PC-3 (cell line): ENCODE measurements at regions not wholly inside any gene's neighbourhood (a gene's known extent, or its start where the extent isn't known, plus 50 kb on each side); places are given as distances from the start of the nearest gene placed in this dataset.

Experiments
- ATAC-seq: fragments of 200-7000 bp; cut with Tn5 transposase; 2 replicates; pipeline ENCODE4 v1.9.1; 2020; ENCODE audit warnings: mild to moderate bottlenecking, moderate library complexity
- BruUV-seq: library from RNA; stranded (reverse); fragments of 400-500 nt; replicated peaks from 2 replicates; lab custom pipeline; 2021; lab: Mats Ljungman, UMichigan
- CTCF ChIA-PET: fragments of 300-600 bp; sonication (Branson Sonifier 250); formaldehyde crosslinking; loops from one replicate; lab custom pipeline; 2022; ENCODE audit warnings: antibody characterized with exemption; lab: Charles Lee
- POLR2A ChIA-PET: fragments of 300-600 bp; sonication (Branson Sonifier 250); formaldehyde crosslinking; loops from one replicate; lab custom pipeline; 2022; ENCODE audit warnings: antibody characterized with exemption; ENCODE audit not compliant: unreplicated experiment; lab: Charles Lee
- DNase-seq: peaks from one replicate; pipeline ENCODE4 v3.0.0-alpha.2; 2015
- H2AFZ ChIP-seq: fragments of 300-600 bp; sonication (generic); 2 replicates; pipeline ENCODE4 v1.6.0; 2016; ENCODE audit warnings: antibody characterized with exemption, low read length
- H3F3A ChIP-seq: fragments of 300-600 bp; sonication (generic); one replicate; pipeline ENCODE4 v1.6.0; 2017; ENCODE audit warnings: antibody characterized with exemption, low read length, control low read depth, mild to moderate bottlenecking; ENCODE audit not compliant: unreplicated experiment
- H3K27ac ChIP-seq: fragments of 300-600 bp; sonication (generic); 2 replicates; pipeline ENCODE4 v1.5.1; 2016; ENCODE audit warnings: mild to moderate bottlenecking, low read length
- H3K27me3 ChIP-seq: fragments of 300-600 bp; sonication (generic); 2 replicates; pipeline ENCODE4 v1.6.1; 2016; ENCODE audit warnings: low read length, mixed read lengths
- H3K36me3 ChIP-seq: fragments of 300-600 bp; sonication (generic); 2 replicates; pipeline ENCODE4 v1.6.1; 2016; ENCODE audit warnings: low read depth, mixed run types, low read length, mixed read lengths
- H3K4me1 ChIP-seq: fragments of 300-600 bp; sonication (generic); 2 replicates; pipeline ENCODE4 v1.5.1; 2016; ENCODE audit warnings: low read length; ENCODE audit not compliant: insufficient read depth
- H3K4me2 ChIP-seq: fragments of 300-600 bp; sonication (generic); 2 replicates; pipeline ENCODE4 v1.6.0; 2016; ENCODE audit warnings: low read length
- H3K4me3 ChIP-seq: fragments of 300-600 bp; sonication (generic); 2 replicates; pipeline ENCODE4 v1.5.1; 2016; ENCODE audit warnings: mild to moderate bottlenecking, low read length, mixed read lengths
- H3K79me2 ChIP-seq: fragments of 300-600 bp; sonication (generic); 2 replicates; pipeline ENCODE4 v1.6.1; 2017; ENCODE audit warnings: low read length, mixed read lengths
- H3K9ac ChIP-seq: fragments of 300-600 bp; sonication (generic); 2 replicates; pipeline ENCODE4 v1.6.0; 2016; ENCODE audit warnings: mild to moderate bottlenecking, low read length
- H3K9me2 ChIP-seq: fragments of 300-600 bp; sonication (generic); replicated peaks from 2 replicates; pipeline ENCODE4 v1.6.1; 2016; ENCODE audit warnings: mixed run types, low read length, mixed read lengths
- H3K9me3 ChIP-seq: fragments of 300-600 bp; sonication (generic); 2 replicates; pipeline ENCODE4 v1.6.1; 2016; ENCODE audit warnings: low read length, mixed read lengths
- H4K20me1 ChIP-seq: fragments of 300-600 bp; sonication (generic); 2 replicates; pipeline ENCODE4 v1.6.1; 2016; ENCODE audit warnings: low read length, mixed read lengths
- CTCF ChIP-seq: fragments of 300-600 bp; sonication (generic); conservative IDR thresholded peaks from 2 replicates; pipeline ENCODE4 v1.5.1; 2017; ENCODE audit warnings: antibody characterized with exemption, low read depth, mild to moderate bottlenecking, low read length
- EZH2 ChIP-seq: fragments of 300-600 bp; sonication (generic); IDR thresholded peaks from one replicate; pipeline ENCODE4 v1.6.1; 2017; ENCODE audit warnings: antibody characterized with exemption, mild to moderate bottlenecking, low read length; ENCODE audit not compliant: unreplicated experiment
- EZH2phosphoT487 ChIP-seq: fragments of 300-600 bp; sonication (generic); IDR thresholded peaks from 2 replicates; pipeline ENCODE4 v1.6.1; 2018; ENCODE audit warnings: mild to moderate bottlenecking, antibody characterized with exemption, low read length, borderline replicate concordance
- intact Hi-C: fragments of 100-400 bp; cut with micrococcal nuclease; formaldehyde crosslinking; loops from 2 replicates; pipeline ENCODE4 v1.9.0; 2023

GRCh38 chr13:32960626-32961025 lies 55.6 kb upstream of the KL start:
- no peak overlapping the region for H2AFZ ChIP-seq
- H3K9me2 ChIP-seq: no peaks in the 10 kb centered on the region
- no peaks in the 10 kb centered on the region for H3K9me3 ChIP-seq
- no peak overlapping the region for H3K4me2 ChIP-seq
- no peaks in the 10 kb centered on the region for H3F3A ChIP-seq
- H3K36me3 ChIP-seq: no peaks in the 10 kb centered on the region
- ATAC-seq (no peak), DNase-seq (no peak)
- BruUV-seq: no TSS peak
- intact Hi-C loops: no loop called here
- POLR2A ChIA-PET: no interaction called here
- H4K20me1 ChIP-seq: no peaks in the 10 kb centered on the region
- H3K27ac ChIP-seq: no peak overlapping the region
- no peaks in the 10 kb centered on the region for H3K27me3 ChIP-seq
- no peaks in the 10 kb centered on the region for H3K4me1 ChIP-seq
- CTCF ChIA-PET: no interaction called here
- no peaks in the 10 kb centered on the region for H3K79me2 ChIP-seq
- H3K4me3 ChIP-seq: no peak overlapping the region
- no peak overlapping the region for H3K9ac ChIP-seq
- TF ChIP-seq EZH2: no peak
- no peak for TF ChIP-seq CTCF
- TF ChIP-seq EZH2phosphoT487: no peak

DNA sequence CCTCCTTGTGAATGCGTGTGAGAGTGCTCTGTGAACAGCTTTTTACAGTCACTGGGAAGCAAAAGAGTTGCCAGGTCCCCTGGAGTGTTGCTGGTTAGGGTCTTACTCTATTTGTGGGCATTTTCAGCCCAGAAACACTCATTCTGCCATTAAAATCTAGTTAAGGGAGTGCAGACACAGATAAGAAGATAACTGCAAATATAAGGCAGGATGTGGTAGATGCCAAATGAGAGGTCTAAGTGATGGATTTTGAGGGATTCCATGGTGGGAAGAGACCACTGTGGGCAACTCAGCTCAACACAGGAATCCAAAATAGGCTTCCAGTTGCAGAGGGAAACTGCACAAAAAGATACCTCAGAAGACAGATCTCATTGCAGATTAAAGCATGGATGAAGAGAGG lies 54.5 kb upstream of the KL start:
- Histone ChIP-seq H3K4me1 (no peaks in the 10 kb centered on the region), H3K4me2 (no peak overlapping the region), H3K27ac (no peak overlapping the region), H3F3A (no peaks in the 10 kb centered on the region), H4K20me1 (no peaks in the 10 kb centered on the region), H3K4me3 (no peak overlapping the region), H3K79me2 (no peaks in the 10 kb centered on the region), H3K9me3 (no peaks in the 10 kb centered on the region), H3K9me2 (no peaks in the 10 kb centered on the region), H3K9ac (no peak overlapping the region), H3K27me3 (no peaks in the 10 kb centered on the region), H2AFZ (no peak overlapping the region), H3K36me3 (no peaks in the 10 kb centered on the region)
- no peak for DNase-seq
- ChIA-PET CTCF (no interaction called here), POLR2A (no interaction called here)
- ATAC-seq: no peak
- TF ChIP-seq CTCF: no peak
- TF ChIP-seq EZH2: no peak
- BruUV-seq: no TSS peak
- intact Hi-C loops: no loop called here

DNA sequence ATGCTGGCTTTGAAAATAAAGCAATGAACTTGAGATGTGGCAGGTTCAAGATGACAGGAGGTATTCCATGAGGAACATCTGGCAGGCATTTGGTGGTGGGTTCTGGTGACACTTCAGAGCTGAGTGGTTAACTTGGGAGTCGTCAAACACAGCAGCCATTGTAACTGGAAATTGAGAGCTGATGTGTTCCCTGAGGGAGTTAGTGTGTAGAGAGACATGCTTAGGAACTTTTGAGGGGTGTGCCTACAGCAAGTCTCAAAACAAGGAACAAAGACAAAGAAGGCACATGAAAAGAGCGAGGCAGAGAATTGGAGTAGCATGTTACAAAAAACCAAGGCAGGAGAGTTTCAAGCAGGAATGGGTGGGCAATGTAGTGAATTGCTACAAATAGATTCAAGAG lies 53.9 kb upstream of the KL start:
- no TSS peak for BruUV-seq
- CTCF ChIA-PET: no interaction called here

More for the DNA sequence above, 53.9 kb upstream of the KL start:
- H3K79me2 ChIP-seq: no peaks in the 10 kb centered on the region
- no peaks in the 10 kb centered on the region for H4K20me1 ChIP-seq
- POLR2A ChIA-PET: no interaction called here
- H3K36me3 ChIP-seq: no peaks in the 10 kb centered on the region
- intact Hi-C loops: no loop called here
- no peak overlapping the region for H3K4me3 ChIP-seq
- no peaks in the 10 kb centered on the region for H3F3A ChIP-seq
- H3K27me3 ChIP-seq: no peaks in the 10 kb centered on the region
- H3K4me2 ChIP-seq: no peak overlapping the region
- no peak overlapping the region for H3K9ac ChIP-seq
- no peak for DNase-seq
- no peak for ATAC-seq
- TF ChIP-seq CTCF: no peak
- TF ChIP-seq EZH2phosphoT487: no peak
- TF ChIP-seq EZH2: no peak
- H3K27ac ChIP-seq: no peak overlapping the region
- no peaks in the 10 kb centered on the region for H3K9me3 ChIP-seq
- no peaks in the 10 kb centered on the region for H3K9me2 ChIP-seq
- no peak overlapping the region for H2AFZ ChIP-seq
- H3K4me1 ChIP-seq: no peaks in the 10 kb centered on the region
